ENCODE measurements at regions not wholly inside any gene's neighbourhood (a gene's known extent, or its start where the extent isn't known, plus 50 kb on each side); places are given as distances from the start of the nearest gene placed in this dataset.
"Not testable (repeated sequence)": the region's sequence is repeated elsewhere in the genome, so short reads cannot be mapped to it uniquely, and the experiment has no call there.

DNA sequence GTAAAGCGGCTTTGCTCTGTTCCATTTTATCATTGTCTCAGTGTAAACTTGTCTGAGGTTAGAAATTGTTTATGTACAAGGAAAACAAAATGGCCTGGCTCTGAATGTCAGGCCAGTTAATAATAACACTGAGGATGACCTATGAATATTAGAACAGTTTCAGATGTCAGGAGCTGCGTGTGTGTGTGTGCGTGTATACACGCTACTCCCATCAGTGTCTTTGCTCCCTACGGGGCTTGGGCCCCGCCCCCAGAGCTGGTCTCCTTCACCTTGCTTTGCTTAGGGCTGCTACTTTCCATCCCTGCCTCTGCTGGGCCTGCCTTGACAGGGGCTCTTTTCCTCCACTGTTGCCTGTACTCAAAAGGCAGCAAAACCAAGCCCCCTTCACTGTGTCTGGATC, 142.3 kb upstream of the BET1 start:
- TF ChIP-seq, protein P1, sequence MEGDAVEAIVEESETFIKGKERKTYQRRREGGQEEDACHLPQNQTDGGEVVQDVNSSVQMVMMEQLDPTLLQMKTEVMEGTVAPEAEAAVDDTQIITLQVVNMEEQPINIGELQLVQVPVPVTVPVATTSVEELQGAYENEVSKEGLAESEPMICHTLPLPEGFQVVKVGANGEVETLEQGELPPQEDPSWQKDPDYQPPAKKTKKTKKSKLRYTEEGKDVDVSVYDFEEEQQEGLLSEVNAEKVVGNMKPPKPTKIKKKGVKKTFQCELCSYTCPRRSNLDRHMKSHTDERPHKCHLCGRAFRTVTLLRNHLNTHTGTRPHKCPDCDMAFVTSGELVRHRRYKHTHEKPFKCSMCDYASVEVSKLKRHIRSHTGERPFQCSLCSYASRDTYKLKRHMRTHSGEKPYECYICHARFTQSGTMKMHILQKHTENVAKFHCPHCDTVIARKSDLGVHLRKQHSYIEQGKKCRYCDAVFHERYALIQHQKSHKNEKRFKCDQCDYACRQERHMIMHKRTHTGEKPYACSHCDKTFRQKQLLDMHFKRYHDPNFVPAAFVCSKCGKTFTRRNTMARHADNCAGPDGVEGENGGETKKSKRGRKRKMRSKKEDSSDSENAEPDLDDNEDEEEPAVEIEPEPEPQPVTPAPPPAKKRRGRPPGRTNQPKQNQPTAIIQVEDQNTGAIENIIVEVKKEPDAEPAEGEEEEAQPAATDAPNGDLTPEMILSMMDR (conservative IDR thresholded peaks at IDR 0.05; ENCODE audit: low read depth, low read length), result no peak
- DNase-seq (ENCODE audit: low read depth), result no peak
- H3K4me3 ChIP-seq (ENCODE audit: low read depth, low read length), result no peak overlapping the region

DNA sequence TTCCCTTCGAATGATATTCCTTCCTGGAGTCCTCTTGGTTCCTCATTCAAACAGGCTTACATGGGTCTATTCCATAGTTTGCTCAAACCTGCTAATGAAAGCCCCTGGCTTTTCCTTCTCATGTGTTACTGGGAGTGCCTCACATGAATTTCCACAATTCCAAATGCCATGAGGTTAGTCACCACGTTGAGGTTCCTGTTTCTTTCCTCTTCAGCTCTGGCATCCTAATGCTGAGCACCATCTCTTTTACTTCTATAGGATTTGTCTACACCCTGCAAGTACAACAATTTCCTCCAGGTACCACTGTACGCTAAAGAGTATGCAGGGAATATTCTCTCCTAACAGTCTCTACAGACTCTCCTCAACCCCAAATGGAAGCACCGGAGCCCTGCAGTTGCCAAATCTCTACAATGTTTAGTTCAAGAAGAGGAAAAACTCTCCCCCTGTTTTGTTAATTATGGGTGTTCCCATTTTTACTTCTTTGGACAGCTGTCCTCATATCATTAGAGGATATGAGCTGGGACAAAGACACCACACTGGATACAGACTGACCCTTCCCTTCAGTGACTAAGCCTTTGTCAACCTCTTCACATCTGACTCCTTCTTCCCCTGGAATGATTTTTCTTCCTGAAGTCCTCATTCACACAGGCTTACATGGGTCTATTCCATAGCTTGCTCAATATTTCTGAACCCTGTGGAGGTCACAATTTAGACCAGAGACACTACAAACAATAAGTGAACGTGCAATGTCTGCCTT, 145.8 kb upstream of the BET1 start:
- no peak overlapping the region for H3K4me3 ChIP-seq (ENCODE audit: low read depth, low read length)
- no peak for DNase-seq (ENCODE audit: low read depth)
- TF ChIP-seq, protein P1 (conservative IDR thresholded peaks at IDR 0.05; ENCODE audit: low read depth, low read length), result no peak

GRCh38 chr7:94154182-94154581, 150.0 kb upstream of the BET1 start:
- DNase-seq (ENCODE audit: low read depth), result no peak
- TF ChIP-seq, protein P1 (conservative IDR thresholded peaks at IDR 0.05; ENCODE audit: low read depth, low read length), result no peak
- no peak overlapping the region for H3K4me3 ChIP-seq (ENCODE audit: low read depth, low read length)

- TF ChIP-seq, protein P1 (conservative IDR thresholded peaks at IDR 0.05; ENCODE audit: low read depth, low read length), result no peak
- no peak for DNase-seq (ENCODE audit: low read depth)
- H3K4me3 ChIP-seq (ENCODE audit: low read depth, low read length), result no peak overlapping the region
Measured at GRCh38 chr7:94154858-94155257, 150.7 kb upstream of the BET1 start.

DNA sequence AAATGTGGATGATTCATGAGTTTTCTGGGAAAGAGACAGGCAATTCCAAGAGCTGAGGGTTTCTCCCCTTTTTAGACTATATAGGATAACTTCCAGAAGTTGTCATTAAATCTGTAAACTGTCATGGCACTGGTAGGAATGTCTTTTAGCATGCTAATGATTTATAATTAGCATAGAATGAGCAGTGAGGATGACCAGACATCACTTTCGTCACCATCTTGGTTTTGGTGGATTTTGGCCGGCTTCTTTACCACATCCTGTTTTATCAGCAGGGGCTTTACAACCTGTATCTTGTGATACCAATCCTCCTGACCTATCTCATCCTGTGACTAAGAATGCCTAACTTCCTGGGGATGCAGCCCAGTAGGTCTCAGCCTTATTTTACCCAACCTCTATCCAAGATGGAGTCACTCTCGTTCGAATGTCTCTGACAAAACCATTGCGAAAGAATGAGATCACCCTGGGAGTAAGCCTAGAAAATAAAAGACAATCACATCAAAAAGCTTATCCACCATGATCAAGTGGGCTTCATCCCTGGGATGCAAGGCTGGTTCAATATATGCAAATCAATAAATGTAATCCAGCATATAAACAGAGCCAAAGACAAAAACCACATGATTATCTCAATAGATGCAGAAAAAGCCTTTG, 153.6 kb upstream of the BET1 start:
- DNase-seq (ENCODE audit: low read depth); H3K4me3 ChIP-seq (ENCODE audit: low read depth, low read length): not testable (repeated sequence)

DNA sequence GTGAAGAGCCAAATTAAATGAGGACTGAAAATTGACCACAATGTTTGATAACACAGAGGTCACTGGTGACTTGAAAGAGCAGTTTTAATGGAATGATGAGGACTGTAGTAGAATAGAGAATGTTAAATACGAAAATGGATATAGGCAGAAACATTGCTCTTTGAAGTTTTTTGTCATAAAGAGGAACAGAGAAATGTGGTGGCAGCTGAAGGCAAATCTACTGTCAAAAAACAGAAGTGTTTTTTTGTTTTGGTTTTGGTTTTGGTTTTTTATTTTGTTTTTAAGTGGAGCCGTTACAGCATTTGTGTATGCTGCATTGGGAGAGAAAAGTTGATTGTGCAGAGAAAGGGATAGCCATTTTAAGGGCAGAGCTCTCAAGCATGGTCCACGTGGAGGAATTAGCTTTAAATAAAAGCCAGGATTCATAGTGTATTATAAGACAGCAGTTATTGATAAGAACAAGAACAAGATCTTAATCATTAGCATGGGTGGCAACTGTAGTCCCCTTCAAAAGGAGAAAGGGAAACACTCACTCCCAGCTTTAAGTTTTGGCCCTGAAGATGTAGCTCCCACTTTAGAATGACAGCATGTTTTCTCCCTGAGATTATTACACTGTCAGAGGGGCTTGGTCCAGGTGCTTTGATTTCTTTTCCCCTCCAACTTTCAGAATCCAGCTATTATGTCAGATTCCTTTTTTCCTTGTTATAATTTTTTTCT, 156.7 kb upstream of the BET1 start:
- TF ChIP-seq, protein P1 (conservative IDR thresholded peaks at IDR 0.05; ENCODE audit: low read depth, low read length), result no peak
- H3K4me3 ChIP-seq (ENCODE audit: low read depth, low read length), result no peak overlapping the region
- no peak for DNase-seq (ENCODE audit: low read depth)

- H3K4me3 ChIP-seq (ENCODE audit: low read depth, low read length), result no peak overlapping the region
- DNase-seq (ENCODE audit: low read depth), result no peak
- TF ChIP-seq, protein P1 (conservative IDR thresholded peaks at IDR 0.05; ENCODE audit: low read depth, low read length), result no peak
Measured at GRCh38 chr7:94161476-94161875, 157.3 kb upstream of the BET1 start.

Measured in epithelial cell of proximal tubule (primary cell).